ENCODE measurements at regions not wholly inside any gene's neighbourhood (a gene's known extent, or its start where the extent isn't known, plus 50 kb on each side); places are given as distances from the start of the nearest gene placed in this dataset.
"Not testable (repeated sequence)": the region's sequence is repeated elsewhere in the genome, so short reads cannot be mapped to it uniquely, and the experiment has no call there.

- Histone ChIP-seq H3K36me3 (ENCODE audit: control insufficient read depth in 2 of 2, extremely low read depth in 1 of 2, insufficient read depth in 1 of 2, low read length in 1 of 2) (no peaks in the 10 kb centered on the region), H3K9me3 (no peaks in the 10 kb centered on the region), H3K27me3 (replicated peaks in 1 of 2; ENCODE audit: control insufficient read depth in 2 of 2, extremely low read depth in 1 of 2, insufficient read depth in 2 of 2, low read length in 1 of 2) (no peaks in the 10 kb centered on the region), H3K4me1 (ENCODE audit: control insufficient read depth in 1 of 2, extremely low read depth in 1 of 2, insufficient read depth in 2 of 2, low read length in 2 of 2) (no peaks in the 10 kb centered on the region), H3K4me3 (ENCODE audit: control insufficient read depth in 1 of 2, extremely low read depth in 1 of 2, low read length in 1 of 2) (no peak overlapping the region), H3K27ac (ENCODE audit: low read length) (no peak overlapping the region)
- no CpG with 5 or more reads among the region's 1 CpG for WGBS (ENCODE audit: insufficient coverage)
- H3K4me1 Mint-ChIP-seq: no peaks in the 10 kb centered on the region
- no peaks in the 10 kb centered on the region for H3K36me3 Mint-ChIP-seq
- DNase-seq: no peak
- peaks cover 4 to 22% (median 6%) of the 10 kb centered on the region in 3 donors for H3K9me3 Mint-ChIP-seq
- no peak overlapping the region for H3K27ac Mint-ChIP-seq
- ChIA-PET CTCF (no interaction called here), POLR2A (no interaction called here)
- H3K27me3 Mint-ChIP-seq: no peaks in the 10 kb centered on the region
- ATAC-seq (replicated peaks in 1 of 4): no peak
- no peak overlapping the region for H3K4me3 Mint-ChIP-seq
Measured at GRCh38 chr14:43307836-43308235, 1199.2 kb downstream of the FSCB start.

GRCh38 chr14:43306053-43306452 is 1201.0 kb downstream of the FSCB start:
- ChIA-PET CTCF (no interaction called here), POLR2A (no interaction called here)
- Mint-ChIP-seq H3K27me3 (no peaks in the 10 kb centered on the region), H3K9me3 (peaks cover 4 to 19% (median 7%) of the 10 kb centered on the region in 3 donors), H3K4me1 (no peaks in the 10 kb centered on the region), H3K4me3 (no peak overlapping the region), H3K36me3 (no peaks in the 10 kb centered on the region), H3K27ac (no peak overlapping the region)
- DNase-seq: no peak
- ATAC-seq (replicated peaks in 1 of 4): no peak
- Histone ChIP-seq H3K36me3 (ENCODE audit: control insufficient read depth in 2 of 2, extremely low read depth in 1 of 2, insufficient read depth in 1 of 2, low read length in 1 of 2) (no peaks in the 10 kb centered on the region), H3K9me3 (no peaks in the 10 kb centered on the region), H3K4me3 (ENCODE audit: control insufficient read depth in 1 of 2, extremely low read depth in 1 of 2, low read length in 1 of 2) (no peak overlapping the region), H3K27ac (ENCODE audit: low read length) (no peak overlapping the region), H3K4me1 (ENCODE audit: control insufficient read depth in 1 of 2, extremely low read depth in 1 of 2, insufficient read depth in 2 of 2, low read length in 2 of 2) (no peaks in the 10 kb centered on the region), H3K27me3 (replicated peaks in 1 of 2; ENCODE audit: control insufficient read depth in 2 of 2, extremely low read depth in 1 of 2, insufficient read depth in 2 of 2, low read length in 1 of 2) (no peaks in the 10 kb centered on the region)
- no CpG with 5 or more reads among the region's 2 CpGs for WGBS (ENCODE audit: insufficient coverage)

GRCh38 chr14:43297794-43298193 is 1209.3 kb downstream of the FSCB start:
- no peaks in the 10 kb centered on the region for H3K36me3 ChIP-seq (ENCODE audit: control insufficient read depth in 2 of 2, extremely low read depth in 1 of 2, insufficient read depth in 1 of 2, low read length in 1 of 2)
- Mint-ChIP-seq H3K4me3 (no peak overlapping the region), H3K36me3 (no peaks in the 10 kb centered on the region), H3K27ac (no peak overlapping the region), H3K4me1 (no peaks in the 10 kb centered on the region), H3K27me3 (no peaks in the 10 kb centered on the region), H3K9me3 (peaks cover 5 to 20% (median 18%) of the 10 kb centered on the region in 3 donors)
- H3K27me3 ChIP-seq (replicated peaks in 1 of 2; ENCODE audit: control insufficient read depth in 2 of 2, extremely low read depth in 1 of 2, insufficient read depth in 2 of 2, low read length in 1 of 2): no peaks in the 10 kb centered on the region
- no peak overlapping the region for H3K4me3 ChIP-seq (ENCODE audit: control insufficient read depth in 1 of 2, extremely low read depth in 1 of 2, low read length in 1 of 2)
- POLR2A ChIA-PET: no interaction called here
- CTCF ChIA-PET: no interaction called here
- H3K4me1 ChIP-seq (ENCODE audit: control insufficient read depth in 1 of 2, extremely low read depth in 1 of 2, insufficient read depth in 2 of 2, low read length in 2 of 2): no peaks in the 10 kb centered on the region
- DNase-seq (no peak), ATAC-seq (replicated peaks in 1 of 4) (no peak)
- H3K9me3 ChIP-seq: no peaks in the 10 kb centered on the region
- no peak overlapping the region for H3K27ac ChIP-seq (ENCODE audit: low read length)
- no CpG with 5 or more reads among the region's 1 CpG for WGBS (ENCODE audit: insufficient coverage)

- POLR2A ChIA-PET; H3K9me3 ChIP-seq; H3K27ac Mint-ChIP-seq; H3K4me3 ChIP-seq (ENCODE audit: control insufficient read depth in 1 of 2, extremely low read depth in 1 of 2, low read length in 1 of 2); DNase-seq; H3K36me3 ChIP-seq (ENCODE audit: control insufficient read depth in 2 of 2, extremely low read depth in 1 of 2, insufficient read depth in 1 of 2, low read length in 1 of 2); H3K27me3 ChIP-seq (replicated peaks in 1 of 2; ENCODE audit: control insufficient read depth in 2 of 2, extremely low read depth in 1 of 2, insufficient read depth in 2 of 2, low read length in 1 of 2); H3K4me1 ChIP-seq (ENCODE audit: control insufficient read depth in 1 of 2, extremely low read depth in 1 of 2, insufficient read depth in 2 of 2, low read length in 2 of 2); ATAC-seq (replicated peaks in 1 of 4); H3K36me3 Mint-ChIP-seq; H3K4me1 Mint-ChIP-seq; H3K27me3 Mint-ChIP-seq; H3K27ac ChIP-seq (ENCODE audit: low read length); CTCF ChIA-PET; H3K4me3 Mint-ChIP-seq: not testable (repeated sequence)
- H3K9me3 Mint-ChIP-seq: peaks cover 5 to 20% (median 14%) of the 10 kb centered on the region in 3 donors
- WGBS (ENCODE audit: insufficient coverage): no CpG with 5 or more reads among the region's 4 CpGs
Measured at GRCh38 chr14:43296061-43296460, 1211.0 kb downstream of the FSCB start.

- H3K36me3 ChIP-seq (ENCODE audit: control insufficient read depth in 2 of 2, extremely low read depth in 1 of 2, insufficient read depth in 1 of 2, low read length in 1 of 2): no peaks in the 10 kb centered on the region
- ChIA-PET POLR2A (no interaction called here), CTCF (no interaction called here)
- Mint-ChIP-seq H3K36me3 (no peaks in the 10 kb centered on the region), H3K27ac (no peak overlapping the region), H3K27me3 (no peaks in the 10 kb centered on the region), H3K4me1 (no peaks in the 10 kb centered on the region), H3K9me3 (peaks cover 4 to 26% (median 12%) of the 10 kb centered on the region in 3 donors), H3K4me3 (no peak overlapping the region)
- H3K4me3 ChIP-seq (ENCODE audit: control insufficient read depth in 1 of 2, extremely low read depth in 1 of 2, low read length in 1 of 2): no peak overlapping the region
- ATAC-seq (replicated peaks in 1 of 4): no peak
- H3K4me1 ChIP-seq (ENCODE audit: control insufficient read depth in 1 of 2, extremely low read depth in 1 of 2, insufficient read depth in 2 of 2, low read length in 2 of 2): no peaks in the 10 kb centered on the region
- DNase-seq: no peak
- H3K9me3 ChIP-seq: peaks cover 3% of the 10 kb centered on the region
- H3K27ac ChIP-seq (ENCODE audit: low read length): no peak overlapping the region
- no peaks in the 10 kb centered on the region for H3K27me3 ChIP-seq (replicated peaks in 1 of 2; ENCODE audit: control insufficient read depth in 2 of 2, extremely low read depth in 1 of 2, insufficient read depth in 2 of 2, low read length in 1 of 2)
Measured at GRCh38 chr14:43285575-43285974, 1221.5 kb downstream of the FSCB start.

- Mint-ChIP-seq H3K27ac (no peak overlapping the region), H3K9me3 (peaks cover 8 to 17% (median 12%) of the 10 kb centered on the region in 3 donors), H3K27me3 (no peaks in the 10 kb centered on the region), H3K4me1 (no peaks in the 10 kb centered on the region), H3K4me3 (no peak overlapping the region), H3K36me3 (no peaks in the 10 kb centered on the region)
- Histone ChIP-seq H3K27me3 (replicated peaks in 1 of 2; ENCODE audit: control insufficient read depth in 2 of 2, extremely low read depth in 1 of 2, insufficient read depth in 2 of 2, low read length in 1 of 2) (no peaks in the 10 kb centered on the region), H3K4me3 (ENCODE audit: control insufficient read depth in 1 of 2, extremely low read depth in 1 of 2, low read length in 1 of 2) (no peak overlapping the region), H3K36me3 (ENCODE audit: control insufficient read depth in 2 of 2, extremely low read depth in 1 of 2, insufficient read depth in 1 of 2, low read length in 1 of 2) (no peaks in the 10 kb centered on the region), H3K4me1 (ENCODE audit: control insufficient read depth in 1 of 2, extremely low read depth in 1 of 2, insufficient read depth in 2 of 2, low read length in 2 of 2) (no peaks in the 10 kb centered on the region), H3K27ac (ENCODE audit: low read length) (no peak overlapping the region), H3K9me3 (no peaks in the 10 kb centered on the region)
- POLR2A ChIA-PET: no interaction called here
- no peak for ATAC-seq (replicated peaks in 1 of 4)
- WGBS (ENCODE audit: insufficient coverage): no CpG with 5 or more reads among the region's 4 CpGs
- no peak for DNase-seq
- CTCF ChIA-PET: no interaction called here
Measured at GRCh38 chr14:43260056-43260455, 1247.0 kb downstream of the FSCB start.

- Histone ChIP-seq H3K27me3 (replicated peaks in 1 of 2; ENCODE audit: control insufficient read depth in 2 of 2, extremely low read depth in 1 of 2, insufficient read depth in 2 of 2, low read length in 1 of 2) (no peaks in the 10 kb centered on the region), H3K9me3 (no peaks in the 10 kb centered on the region), H3K27ac (ENCODE audit: low read length) (no peak overlapping the region), H3K4me3 (ENCODE audit: control insufficient read depth in 1 of 2, extremely low read depth in 1 of 2, low read length in 1 of 2) (no peak overlapping the region), H3K4me1 (ENCODE audit: control insufficient read depth in 1 of 2, extremely low read depth in 1 of 2, insufficient read depth in 2 of 2, low read length in 2 of 2) (no peaks in the 10 kb centered on the region), H3K36me3 (ENCODE audit: control insufficient read depth in 2 of 2, extremely low read depth in 1 of 2, insufficient read depth in 1 of 2, low read length in 1 of 2) (no peaks in the 10 kb centered on the region)
- POLR2A ChIA-PET: no interaction called here
- ATAC-seq (replicated peaks in 1 of 4) (no peak), DNase-seq (no peak)
- H3K27me3 Mint-ChIP-seq: no peaks in the 10 kb centered on the region
- H3K36me3 Mint-ChIP-seq: no peaks in the 10 kb centered on the region
- CTCF ChIA-PET: no interaction called here
- no CpG with 5 or more reads among the region's 2 CpGs for WGBS (ENCODE audit: insufficient coverage)
- H3K9me3 Mint-ChIP-seq: peaks cover 13 to 17% (median 15%) of the 10 kb centered on the region in 3 donors
- no peak overlapping the region for H3K27ac Mint-ChIP-seq
- H3K4me3 Mint-ChIP-seq: no peak overlapping the region
- no peaks in the 10 kb centered on the region for H3K4me1 Mint-ChIP-seq
Measured at GRCh38 chr14:43258396-43258795, 1248.7 kb downstream of the FSCB start.
